Fibroblast of lung (primary cell): ENCODE measurements at regions not wholly inside any gene's neighbourhood (a gene's known extent, or its start where the extent isn't known, plus 50 kb on each side); places are given as distances from the start of the nearest gene placed in this dataset.

Source experiments
- DNase-seq, 2 donors: peaks; one replicate each; pipeline versions ENCODE4 v3.0.0 to v3.0.0-alpha.2; 2010; ENCODE audit warnings: low read depth in 2 of 2
- H2AFZ ChIP-seq: 2 replicates; pipeline ENCODE4 v1.5.1; 2012; ENCODE audit warnings: low read length, control low read depth, inconsistent platforms
- H3K27ac ChIP-seq: 2 replicates; pipeline ENCODE4 v1.5.1; 2011; ENCODE audit warnings: low read length, control low read depth; ENCODE audit not compliant: insufficient read depth
- H3K27me3 ChIP-seq: 2 replicates; pipeline ENCODE4 v1.5.1; 2011; ENCODE audit warnings: mild to moderate bottlenecking, low read length; ENCODE audit not compliant: control insufficient read depth, insufficient read depth
- H3K36me3 ChIP-seq: 2 replicates; pipeline ENCODE4 v1.5.1; 2011; ENCODE audit warnings: low read length; ENCODE audit not compliant: control insufficient read depth, insufficient read depth
- H3K4me1 ChIP-seq: 2 replicates; pipeline ENCODE4 v1.5.1; 2011; ENCODE audit warnings: low read length; ENCODE audit not compliant: control insufficient read depth, insufficient read depth; ENCODE audit errors: extremely low read depth
- H3K4me2 ChIP-seq: 2 replicates; pipeline ENCODE4 v1.5.1; 2011; ENCODE audit warnings: low read length, control low read depth; ENCODE audit not compliant: insufficient read depth; ENCODE audit errors: extremely low read depth
- H3K4me3 ChIP-seq, 4 experiments: fragments of 200-600 bp in 1 of 4; sonication (generic) in 1 of 4; replicated peaks in 1 of 4; 2 replicates each; pipeline ENCODE4 v1.5.1; 2011 to 2016; ENCODE audit warnings: low read length in 4 of 4, low read depth in 3 of 4, mild to moderate bottlenecking in 3 of 4, control low read depth in 2 of 4, inconsistent platforms in 1 of 4, mixed read lengths in 1 of 4; ENCODE audit not compliant: insufficient read depth in 1 of 4; ENCODE audit errors: control extremely low read depth in 1 of 4
- H3K79me2 ChIP-seq: 2 replicates; pipeline ENCODE4 v1.5.1; 2012; ENCODE audit warnings: mild to moderate bottlenecking, low read length, inconsistent platforms; ENCODE audit not compliant: control insufficient read depth, insufficient read depth
- H3K9ac ChIP-seq: 2 replicates; pipeline ENCODE4 v1.5.1; 2011; ENCODE audit warnings: mild to moderate bottlenecking, low read length, control low read depth; ENCODE audit not compliant: insufficient read depth
- H3K9me3 ChIP-seq: 2 replicates; pipeline ENCODE4 v1.5.1; 2012; ENCODE audit warnings: low read depth, low read length; ENCODE audit not compliant: control insufficient read depth, insufficient read depth
- H4K20me1 ChIP-seq: 2 replicates; pipeline ENCODE4 v1.5.1; 2011; ENCODE audit warnings: low read length; ENCODE audit not compliant: control insufficient read depth, insufficient read depth; ENCODE audit errors: extremely low read depth
- EZH2 ChIP-seq: IDR thresholded peaks from 2 replicates; pipeline ENCODE4 v1.5.1; 2012; ENCODE audit warnings: low read length, control low read depth, mild to moderate bottlenecking; ENCODE audit errors: missing control alignments
- TF ChIP-seq, protein P1 (sequence below), 2 donors: IDR thresholded peaks in 1 of 2; conservative IDR thresholded peaks in 1 of 2; 1 replicate in 1 of 2; 2 replicates in 1 of 2; pipeline ENCODE4 v1.5.1; 2011 to 2012; ENCODE audit warnings: low read length in 2 of 2, control low read depth in 1 of 2, inconsistent platforms in 1 of 2, low read depth in 1 of 2, mild to moderate bottlenecking in 1 of 2

DNA sequence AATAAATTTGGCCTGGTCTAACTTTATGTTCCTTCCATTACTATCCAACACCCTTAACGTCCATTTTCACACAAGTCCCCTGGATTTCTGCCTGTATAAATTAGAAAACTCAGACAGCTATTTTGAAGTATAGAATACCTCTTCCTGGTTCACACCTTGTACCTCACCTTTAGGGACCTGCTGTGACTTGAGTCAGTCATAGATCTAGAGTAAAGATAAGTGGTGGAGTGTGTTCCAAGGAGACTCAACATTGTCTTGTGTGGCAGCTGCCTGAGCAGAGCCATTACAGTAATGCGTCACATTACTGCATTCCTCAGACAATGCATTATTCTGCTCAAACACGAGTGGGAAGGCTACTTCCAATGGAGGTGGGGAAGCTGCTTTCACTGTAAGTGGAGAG lies 513.9 kb downstream of the ADRA2A start:
- H3K36me3 ChIP-seq: no peaks in the 10 kb centered on the region
- no peak overlapping the region for H3K4me3 ChIP-seq
- H3K4me1 ChIP-seq: no peaks in the 10 kb centered on the region
- H3K27ac ChIP-seq: no peak overlapping the region
- H3K4me2 ChIP-seq: no peak overlapping the region
- no peaks in the 10 kb centered on the region for H3K79me2 ChIP-seq
- no peak overlapping the region for H2AFZ ChIP-seq
- DNase-seq: no peak
- H3K9me3 ChIP-seq: no peaks in the 10 kb centered on the region
- no peak overlapping the region for H3K9ac ChIP-seq
- no peaks in the 10 kb centered on the region for H4K20me1 ChIP-seq
- no peaks in the 10 kb centered on the region for H3K27me3 ChIP-seq
- TF ChIP-seq EZH2: no peak
- TF ChIP-seq, protein P1, sequence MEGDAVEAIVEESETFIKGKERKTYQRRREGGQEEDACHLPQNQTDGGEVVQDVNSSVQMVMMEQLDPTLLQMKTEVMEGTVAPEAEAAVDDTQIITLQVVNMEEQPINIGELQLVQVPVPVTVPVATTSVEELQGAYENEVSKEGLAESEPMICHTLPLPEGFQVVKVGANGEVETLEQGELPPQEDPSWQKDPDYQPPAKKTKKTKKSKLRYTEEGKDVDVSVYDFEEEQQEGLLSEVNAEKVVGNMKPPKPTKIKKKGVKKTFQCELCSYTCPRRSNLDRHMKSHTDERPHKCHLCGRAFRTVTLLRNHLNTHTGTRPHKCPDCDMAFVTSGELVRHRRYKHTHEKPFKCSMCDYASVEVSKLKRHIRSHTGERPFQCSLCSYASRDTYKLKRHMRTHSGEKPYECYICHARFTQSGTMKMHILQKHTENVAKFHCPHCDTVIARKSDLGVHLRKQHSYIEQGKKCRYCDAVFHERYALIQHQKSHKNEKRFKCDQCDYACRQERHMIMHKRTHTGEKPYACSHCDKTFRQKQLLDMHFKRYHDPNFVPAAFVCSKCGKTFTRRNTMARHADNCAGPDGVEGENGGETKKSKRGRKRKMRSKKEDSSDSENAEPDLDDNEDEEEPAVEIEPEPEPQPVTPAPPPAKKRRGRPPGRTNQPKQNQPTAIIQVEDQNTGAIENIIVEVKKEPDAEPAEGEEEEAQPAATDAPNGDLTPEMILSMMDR (conservative IDR thresholded peaks at IDR 0.05 in 1 of 2, IDR thresholded peaks at IDR 0.05 in 1 of 2; ENCODE audit: low read depth in 1 of 2, low read length in 2 of 2): no peak

DNA sequence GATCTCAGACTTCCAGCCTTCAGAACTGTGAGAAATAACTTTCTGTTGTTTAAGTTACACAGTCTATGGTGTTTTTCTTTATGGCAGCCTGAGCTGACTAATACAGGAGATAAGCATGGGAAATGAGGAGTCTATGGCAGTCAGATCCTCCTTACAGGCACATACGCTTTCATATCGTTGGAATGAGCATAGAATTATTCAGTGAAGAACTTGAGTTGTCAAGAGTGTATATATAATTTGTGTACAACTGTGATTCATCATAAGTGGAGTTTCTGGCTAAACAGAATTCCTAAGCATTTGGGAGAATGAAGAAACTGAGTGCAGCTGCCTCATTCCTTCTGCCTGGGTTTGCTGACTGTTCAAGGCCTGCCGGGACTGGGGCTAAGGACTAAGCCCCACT lies 516.7 kb downstream of the ADRA2A start:
- DNase-seq: no peak
- Histone ChIP-seq H3K36me3 (no peaks in the 10 kb centered on the region), H3K9ac (no peak overlapping the region), H3K4me1 (no peaks in the 10 kb centered on the region), H3K9me3 (no peaks in the 10 kb centered on the region), H3K79me2 (no peaks in the 10 kb centered on the region), H4K20me1 (no peaks in the 10 kb centered on the region), H3K27me3 (no peaks in the 10 kb centered on the region), H3K27ac (no peak overlapping the region), H3K4me3 (no peak overlapping the region), H3K4me2 (no peak overlapping the region), H2AFZ (no peak overlapping the region)
- TF ChIP-seq EZH2: no peak
- TF ChIP-seq, protein P1 (conservative IDR thresholded peaks at IDR 0.05 in 1 of 2, IDR thresholded peaks at IDR 0.05 in 1 of 2; ENCODE audit: low read depth in 1 of 2, low read length in 2 of 2): no peak

DNA sequence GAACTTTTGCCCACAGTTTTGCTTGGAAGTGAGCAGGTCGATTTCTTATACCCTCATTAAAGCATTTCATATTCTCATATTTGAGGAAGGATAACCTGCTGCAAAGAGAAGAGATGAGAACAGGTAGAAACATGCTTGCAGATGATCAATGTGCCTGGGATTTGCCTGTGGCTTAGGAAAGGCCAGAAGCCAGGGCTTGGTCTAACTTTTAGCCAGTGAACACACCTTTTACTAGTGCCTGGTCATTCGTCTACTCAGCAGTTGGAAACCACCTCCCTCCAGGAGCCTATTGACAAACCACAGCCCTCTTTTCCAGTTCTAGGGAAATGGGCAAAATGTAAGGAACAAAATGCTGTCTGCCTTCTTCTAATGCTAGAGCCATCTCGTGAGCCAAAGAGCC lies 518.3 kb downstream of the ADRA2A start:
- H3K36me3 ChIP-seq: no peaks in the 10 kb centered on the region
- H3K27me3 ChIP-seq: no peaks in the 10 kb centered on the region
- no peaks in the 10 kb centered on the region for H3K79me2 ChIP-seq
- no peak overlapping the region for H3K27ac ChIP-seq
- H3K9ac ChIP-seq: no peak overlapping the region
- no peaks in the 10 kb centered on the region for H4K20me1 ChIP-seq
- H3K4me3 ChIP-seq: no peak overlapping the region
- no peak overlapping the region for H3K4me2 ChIP-seq
- DNase-seq: no peak
- H3K9me3 ChIP-seq: no peaks in the 10 kb centered on the region
- no peak overlapping the region for H2AFZ ChIP-seq
- no peaks in the 10 kb centered on the region for H3K4me1 ChIP-seq
- no peak for TF ChIP-seq EZH2
- TF ChIP-seq, protein P1 (conservative IDR thresholded peaks at IDR 0.05 in 1 of 2, IDR thresholded peaks at IDR 0.05 in 1 of 2; ENCODE audit: low read depth in 1 of 2, low read length in 2 of 2): no peak
